ENCODE measurements at regions not wholly inside any gene's neighbourhood (a gene's known extent, or its start where the extent isn't known, plus 50 kb on each side); places are given as distances from the start of the nearest gene placed in this dataset.

GRCh38 chr6:21868226-21868625, 274.7 kb downstream of the SOX4 start:
- no peak for TF ChIP-seq CTCF (IDR thresholded peaks at IDR 0.05; ENCODE audit: low read depth, low read length, missing input control)
- TF ChIP-seq EGR1 (IDR thresholded peaks at IDR 0.05; ENCODE audit: low read depth in 2 of 2) = no peak
- no peak for TF ChIP-seq RXRA (IDR thresholded peaks at IDR 0.05)
- TF ChIP-seq JUND (IDR thresholded peaks at IDR 0.05) = no peak
- TF ChIP-seq REST (IDR thresholded peaks at IDR 0.05) = no peak
- no peak for TF ChIP-seq TAF1 (conservative IDR thresholded peaks at IDR 0.05)
- no peak for TF ChIP-seq FOXA1 (IDR thresholded peaks at IDR 0.05)
- TF ChIP-seq RAD21 (IDR thresholded peaks at IDR 0.05) = no peak
- TF ChIP-seq ZBTB33 (IDR thresholded peaks at IDR 0.05) = no peak
- TF ChIP-seq YY1 (IDR thresholded peaks at IDR 0.05) = no peak
